ENCODE measurements at regions not wholly inside any gene's neighbourhood (a gene's known extent, or its start where the extent isn't known, plus 50 kb on each side); places are given as distances from the start of the nearest gene placed in this dataset.

GRCh38 chr13:31882794-31883193 lies 143.5 kb downstream of the RXFP2 start:
- no TSS peak for BruUV-seq (replicated peaks)
- Histone ChIP-seq H3K23ac (ENCODE audit: low read depth, low read length) (no peak overlapping the region), H3K36me3 (ENCODE audit: control insufficient read depth, insufficient read depth, low read length) (no peaks in the 10 kb centered on the region), H3K27me3 (ENCODE audit: control insufficient read depth, insufficient read depth, low read length) (peaks cover 4% of the 10 kb centered on the region), H4K8ac (ENCODE audit: low read depth in 2 of 2, low read length in 2 of 2) (no peak overlapping the region), H3K4me1 (ENCODE audit: control insufficient read depth, insufficient read depth, low read length) (peaks cover 7% of the 10 kb centered on the region; the same call in 1 of the 2 replicates), H3K9ac (ENCODE audit: low read depth, low read length) (no peak overlapping the region), H2AK5ac (ENCODE audit: low read depth, low read length) (no peak overlapping the region), H3K9me3 (ENCODE audit: control insufficient read depth, insufficient read depth, low read length) (no peaks in the 10 kb centered on the region), H2AK9ac (replicated peaks; ENCODE audit: low read depth, low read length, poor library complexity) (no peak overlapping the region), H3K4ac (ENCODE audit: low read depth, low read length) (no peak overlapping the region), H2BK15ac (ENCODE audit: low read depth, low read length) (no peak overlapping the region), H3K4me2 (ENCODE audit: low read depth, low read length) (no peak overlapping the region), H3K9me1 (ENCODE audit: insufficient read depth, low read length) (0 out of 2 replicates have a peak, but pooled peaks cover 5% of the 10 kb centered on the region), H2BK20ac (ENCODE audit: low read depth, low read length) (no peak overlapping the region), H4K5ac (ENCODE audit: low read depth, low read length) (no peak overlapping the region), H3K27ac (ENCODE audit: insufficient read depth, low read length) (no peak overlapping the region), H3K14ac (replicated peaks; ENCODE audit: low read depth, low read length) (no peak overlapping the region), H3K4me3 (ENCODE audit: insufficient read depth, low read depth, low read length) (no peak overlapping the region), H3K18ac (ENCODE audit: low read depth, low read length) (no peak overlapping the region), H3K79me1 (ENCODE audit: low read depth in 1 of 2, low read length in 2 of 2) (no peaks in the 10 kb centered on the region), H2BK5ac (ENCODE audit: low read depth, low read length, poor library complexity, severe bottlenecking) (no peak overlapping the region), H2AFZ (replicated peaks; ENCODE audit: low read length, poor library complexity) (no peak overlapping the region), H3K56ac (ENCODE audit: extremely low read depth, insufficient read depth, low read length) (no peak overlapping the region), H2BK120ac (ENCODE audit: low read depth, low read length) (no peak overlapping the region), H4K91ac (ENCODE audit: insufficient read depth, low read depth, low read length) (no peak overlapping the region), H4K20me1 (ENCODE audit: insufficient read depth, low read length) (no peaks in the 10 kb centered on the region)
- DNase-seq: no peak
- TF ChIP-seq MAFK (IDR thresholded peaks at IDR 0.05; ENCODE audit: low read depth, low read length): no peak
- TF ChIP-seq CTCF (conservative IDR thresholded peaks at IDR 0.05; ENCODE audit: low read depth, low read length): no peak
- TF ChIP-seq MXI1 (IDR thresholded peaks at IDR 0.05; ENCODE audit: borderline replicate concordance, low read depth, low read length): no peak
- TF ChIP-seq SMC3 (IDR thresholded peaks at IDR 0.05; ENCODE audit: low read depth, low read length): no peak
- TF ChIP-seq USF2 (IDR thresholded peaks at IDR 0.05; ENCODE audit: low read depth, low read length): no peak
- no peak for TF ChIP-seq FOS (IDR thresholded peaks at IDR 0.05; ENCODE audit: low read depth, low read length)
- no peak for TF ChIP-seq RAD21 (IDR thresholded peaks at IDR 0.05; ENCODE audit: low read length)
- no peak for TF ChIP-seq POLR2A (IDR thresholded peaks at IDR 0.05; ENCODE audit: low read depth, low read length)
- no peak for TF ChIP-seq NFE2L2 (IDR thresholded peaks at IDR 0.05; ENCODE audit: low read depth, low read length)
- no peak for TF ChIP-seq RCOR1 (IDR thresholded peaks at IDR 0.05; ENCODE audit: insufficient replicate concordance, low read length)
- TF ChIP-seq ELK1 (IDR thresholded peaks at IDR 0.05; ENCODE audit: borderline replicate concordance, low read depth, low read length): no peak
- TF ChIP-seq CEBPB (IDR thresholded peaks at IDR 0.05; ENCODE audit: low read depth, low read length): no peak
- TF ChIP-seq RFX5 (IDR thresholded peaks at IDR 0.05; ENCODE audit: low read depth, low read length): no peak
- no peak for TF ChIP-seq CHD1 (IDR thresholded peaks at IDR 0.05; ENCODE audit: low read depth, low read length)
- no peak for TF ChIP-seq MAZ (IDR thresholded peaks at IDR 0.05; ENCODE audit: borderline replicate concordance, low read depth, low read length)
- TF ChIP-seq BHLHE40 (IDR thresholded peaks at IDR 0.05; ENCODE audit: low read depth, low read length): no peak
- dilution Hi-C loops (cut with HindIII; ENCODE audit: low sequenced_read_pairs, unreplicated experiment): no loop called here
- no CpG with 5 or more reads among the region's 10 CpGs for WGBS, 2 experiments (ENCODE audit: extremely low coverage in 2 of 2, insufficient read length in 1 of 2)
- no peak for ATAC-seq (ENCODE audit: low read depth)
- intact Hi-C loops (cut with micrococcal nuclease): no loop called here
- POLR2A ChIA-PET (ENCODE audit: unreplicated experiment): no interaction called here
- in situ Hi-C loops (cut with MboI; ENCODE audit: low sequenced_read_pairs): no loop called here
- CTCF ChIA-PET: no interaction called here
